ENCODE measurements at regions not wholly inside any gene's neighbourhood (a gene's known extent, or its start where the extent isn't known, plus 50 kb on each side); places are given as distances from the start of the nearest gene placed in this dataset.

- Histone ChIP-seq H3K4me3 (no peak overlapping the region), H3K27ac (no peak overlapping the region), H3K9me3 (no peaks in the 10 kb centered on the region), H3K27me3 (no peaks in the 10 kb centered on the region), H3K4me1 (peaks cover 4% of the 10 kb centered on the region), H3K36me3 (no peaks in the 10 kb centered on the region)
- no peak for DNase-seq (ENCODE audit: low spot score in 2 of 2)
- 85% methylated on average over 5 of the region's 5 CpGs for WGBS
- TF ChIP-seq CTCF (IDR thresholded peaks at IDR 0.05) (no peak), POLR2AphosphoS5 (IDR thresholded peaks at IDR 0.05) (no peak), EP300 (IDR thresholded peaks at IDR 0.05) (no peak), POLR2A (IDR thresholded peaks at IDR 0.05) (no peak)
Observed at GRCh38 chr18:22483407-22483806, 65.7 kb upstream of the CTAGE1 start.

GRCh38 chr18:22484471-22484870 is 66.8 kb upstream of the CTAGE1 start:
- H3K4me3 ChIP-seq: no peak overlapping the region
- H3K27ac ChIP-seq: no peak overlapping the region
- no peak for DNase-seq (ENCODE audit: low spot score in 2 of 2)
- TF ChIP-seq EP300 (IDR thresholded peaks at IDR 0.05): no peak
- TF ChIP-seq POLR2AphosphoS5 (IDR thresholded peaks at IDR 0.05): no peak
- TF ChIP-seq POLR2A (IDR thresholded peaks at IDR 0.05): no peak
- WGBS: 97% methylated on average over 2 of the region's 2 CpGs
- peaks cover 8% of the 10 kb centered on the region for H3K4me1 ChIP-seq
- H3K27me3 ChIP-seq: no peaks in the 10 kb centered on the region
- H3K9me3 ChIP-seq: no peaks in the 10 kb centered on the region
- no peaks in the 10 kb centered on the region for H3K36me3 ChIP-seq

GRCh38 chr18:22485808-22486244 is 68.1 kb upstream of the CTAGE1 start:
- no peak overlapping the region for H3K4me3 ChIP-seq
- TF ChIP-seq POLR2A (IDR thresholded peaks at IDR 0.05) (no peak), CTCF (IDR thresholded peaks at IDR 0.05) (no peak), EP300 (IDR thresholded peaks at IDR 0.05) (no peak), POLR2AphosphoS5 (IDR thresholded peaks at IDR 0.05) (no peak)
- no peaks in the 10 kb centered on the region for H3K27me3 ChIP-seq
- H3K4me1 ChIP-seq: peaks cover 8% of the 10 kb centered on the region
- H3K9me3 ChIP-seq: no peaks in the 10 kb centered on the region
- no peak overlapping the region for H3K27ac ChIP-seq
- H3K36me3 ChIP-seq: no peaks in the 10 kb centered on the region
- DNase-seq (ENCODE audit: low spot score in 2 of 2): no peak
- WGBS: 51% methylated on average over 6 of the region's 6 CpGs

DNA sequence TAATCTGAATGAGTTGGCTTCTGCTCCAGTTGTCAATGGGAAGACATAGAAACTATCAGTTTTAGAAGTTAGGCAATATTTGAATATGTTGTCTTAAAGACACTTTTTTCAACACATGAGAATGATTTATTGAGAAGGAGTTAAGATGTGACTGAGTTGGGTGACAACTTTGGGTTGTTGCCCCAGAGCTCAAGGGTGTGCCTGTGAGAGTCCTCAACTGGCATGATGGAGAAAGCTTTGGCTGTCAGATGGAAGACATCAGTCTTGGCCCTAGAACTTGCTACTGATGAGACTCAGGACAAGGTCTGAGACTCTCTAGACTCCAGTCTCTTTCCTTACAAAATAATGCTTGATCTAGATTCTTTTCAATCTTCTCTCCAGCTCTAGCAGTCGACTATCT is 69.0 kb upstream of the CTAGE1 start:
- Histone ChIP-seq H3K27me3 (no peaks in the 10 kb centered on the region), H3K36me3 (no peaks in the 10 kb centered on the region), H3K27ac (no peak overlapping the region), H3K9me3 (no peaks in the 10 kb centered on the region), H3K4me3 (no peak overlapping the region), H3K4me1 (peaks cover 8% of the 10 kb centered on the region)
- WGBS: 44% methylated on average over 1 of the region's 1 CpG
- DNase-seq (ENCODE audit: low spot score in 2 of 2): no peak
- TF ChIP-seq POLR2AphosphoS5 (IDR thresholded peaks at IDR 0.05): no peak
- no peak for TF ChIP-seq POLR2A (IDR thresholded peaks at IDR 0.05)
- TF ChIP-seq EP300 (IDR thresholded peaks at IDR 0.05): no peak
- no peak for TF ChIP-seq CTCF (IDR thresholded peaks at IDR 0.05)

- WGBS: 64% methylated on average over 5 of the region's 5 CpGs
- H3K9me3 ChIP-seq: no peaks in the 10 kb centered on the region
- no peak for TF ChIP-seq EP300 (IDR thresholded peaks at IDR 0.05)
- peak in 1 of 3 donors; percentile 10 for TF ChIP-seq POLR2AphosphoS5 (IDR thresholded peaks at IDR 0.05)
- no peak overlapping the region for H3K27ac ChIP-seq
- no peak for DNase-seq (ENCODE audit: low spot score in 2 of 2)
- H3K36me3 ChIP-seq: no peaks in the 10 kb centered on the region
- H3K4me1 ChIP-seq: peaks cover 8% of the 10 kb centered on the region
- H3K4me3 ChIP-seq: no peak overlapping the region
- H3K27me3 ChIP-seq: no peaks in the 10 kb centered on the region
Observed at GRCh38 chr18:22488554-22488953, 70.8 kb upstream of the CTAGE1 start.

DNA sequence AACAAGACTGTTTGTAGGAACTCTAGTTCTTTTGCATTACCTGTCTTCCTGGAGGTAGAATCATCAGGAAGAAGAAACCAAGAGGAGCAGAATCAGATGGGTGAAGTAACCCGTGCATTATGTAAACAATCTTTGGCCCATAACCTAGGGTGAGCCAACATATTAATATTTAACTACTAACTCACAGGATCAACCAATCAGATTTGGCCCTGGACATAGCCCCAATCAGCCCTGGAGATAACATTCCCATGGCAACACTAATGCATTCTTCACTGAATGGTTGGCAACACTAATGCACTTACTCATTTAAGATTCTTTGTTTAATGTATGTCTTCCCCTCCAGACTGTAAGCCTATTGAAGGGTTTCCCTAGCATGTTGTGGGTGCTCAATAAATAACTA is 72.0 kb upstream of the CTAGE1 start:
- DNase-seq (ENCODE audit: low spot score in 2 of 2): no peak
- peaks cover 15% of the 10 kb centered on the region for H3K4me1 ChIP-seq
- WGBS: 70% methylated on average over 1 of the region's 1 CpG
- no peaks in the 10 kb centered on the region for H3K9me3 ChIP-seq
- no peaks in the 10 kb centered on the region for H3K36me3 ChIP-seq
- TF ChIP-seq POLR2A (IDR thresholded peaks at IDR 0.05) (no peak), CTCF (IDR thresholded peaks at IDR 0.05) (no peak), EP300 (IDR thresholded peaks at IDR 0.05) (no peak), POLR2AphosphoS5 (IDR thresholded peaks at IDR 0.05) (no peak)
- H3K27me3 ChIP-seq: no peaks in the 10 kb centered on the region
- no peak overlapping the region for H3K4me3 ChIP-seq
- H3K27ac ChIP-seq: no peak overlapping the region

Data from suprapubic skin (tissue), 4 donors.